T-helper 17 cell (primary cell): ENCODE measurements at regions not wholly inside any gene's neighbourhood (a gene's known extent, or its start where the extent isn't known, plus 50 kb on each side); places are given as distances from the start of the nearest gene placed in this dataset.

ENCODE experiments used
- ATAC-seq: fragments of 150-1000 bp; cut with Tn5 transposase; 2 replicates; pipeline ENCODE4 v1.10.0; 2021; ENCODE audit warnings: mild to moderate bottlenecking, moderate library complexity
- DNase-seq, 3 donors: peaks; one replicate each; pipeline versions ENCODE4 v3.0.0 to v3.0.0-alpha.2; 2020 to 2021
- H3K9me3 ChIP-seq: one replicate; pipeline ENCODE4 v1.7.0; 2013; ENCODE audit warnings: low read length, mild to moderate bottlenecking; ENCODE audit not compliant: control insufficient read depth, poor library complexity, severe bottlenecking
- H3K27ac Mint-ChIP-seq: one replicate; pipeline ENCODE4 v1.8.0; 2022; ENCODE audit warnings: mild to moderate bottlenecking, moderate library complexity, mixed read lengths
- H3K27me3 Mint-ChIP-seq: one replicate; pipeline ENCODE4 v1.8.0; 2022; ENCODE audit warnings: mixed read lengths
- H3K36me3 Mint-ChIP-seq: one replicate; pipeline ENCODE4 v1.8.0; 2022; ENCODE audit warnings: low read depth, mixed read lengths
- H3K4me1 Mint-ChIP-seq: one replicate; pipeline ENCODE4 v1.8.0; 2022; ENCODE audit warnings: mild to moderate bottlenecking, mixed read lengths
- H3K4me3 Mint-ChIP-seq: one replicate; pipeline ENCODE4 v1.8.0; 2022; ENCODE audit warnings: mild to moderate bottlenecking, moderate library complexity, mixed read lengths

- H3K9me3 ChIP-seq: no peaks in the 10 kb centered on the region
- DNase-seq (no peak), ATAC-seq (no peak)
- Mint-ChIP-seq H3K27me3 (peaks cover 60% of the 10 kb centered on the region), H3K4me3 (peak overlapping the region; percentile 81), H3K27ac (no peak overlapping the region), H3K36me3 (no peaks in the 10 kb centered on the region), H3K4me1 (no peaks in the 10 kb centered on the region)
These were observed 276.9 kb upstream of the NEBL start for GRCh38 chr10:21173802-21174714.

GRCh38 chr10:21172930-21173801 lies 276.1 kb upstream of the NEBL start:
- Mint-ChIP-seq H3K4me3 (no peak overlapping the region), H3K27me3 (peaks cover 55% of the 10 kb centered on the region), H3K27ac (no peak overlapping the region), H3K4me1 (no peaks in the 10 kb centered on the region), H3K36me3 (no peaks in the 10 kb centered on the region)
- DNase-seq (no peak), ATAC-seq (no peak)
- no peaks in the 10 kb centered on the region for H3K9me3 ChIP-seq

- Mint-ChIP-seq H3K27ac (no peak overlapping the region), H3K27me3 (peaks cover 49% of the 10 kb centered on the region)
- ATAC-seq: no peak
These were observed 275.4 kb upstream of the NEBL start for GRCh38 chr10:21172542-21172929.

GRCh38 chr10:21171936-21172541 lies 274.9 kb upstream of the NEBL start:
- H3K36me3 Mint-ChIP-seq: no peaks in the 10 kb centered on the region
- no peak overlapping the region for H3K27ac Mint-ChIP-seq
- no peak for DNase-seq
- H3K9me3 ChIP-seq: no peaks in the 10 kb centered on the region
- no peak for ATAC-seq
- H3K4me3 Mint-ChIP-seq: no peak overlapping the region
- H3K27me3 Mint-ChIP-seq: peaks cover 48% of the 10 kb centered on the region
- no peaks in the 10 kb centered on the region for H3K4me1 Mint-ChIP-seq

More at GRCh38 chr10:21172542-21172929, 275.4 kb upstream of the NEBL start:
- no peaks in the 10 kb centered on the region for H3K9me3 ChIP-seq
- Mint-ChIP-seq H3K36me3 (no peaks in the 10 kb centered on the region), H3K4me3 (no peak overlapping the region), H3K4me1 (no peaks in the 10 kb centered on the region)
- DNase-seq: no peak

GRCh38 chr10:21171197-21171935 lies 274.3 kb upstream of the NEBL start:
- Mint-ChIP-seq H3K4me1 (no peaks in the 10 kb centered on the region), H3K27ac (no peak overlapping the region), H3K4me3 (no peak overlapping the region), H3K36me3 (no peaks in the 10 kb centered on the region), H3K27me3 (peaks cover 48% of the 10 kb centered on the region)
- DNase-seq (no peak), ATAC-seq (no peak)
- H3K9me3 ChIP-seq: no peaks in the 10 kb centered on the region

GRCh38 chr10:21170216-21170615 lies 273.1 kb upstream of the NEBL start:
- ATAC-seq (no peak), DNase-seq (no peak)
- H3K4me3 Mint-ChIP-seq: no peak overlapping the region
- H3K9me3 ChIP-seq: no peaks in the 10 kb centered on the region
- H3K36me3 Mint-ChIP-seq: no peaks in the 10 kb centered on the region
- H3K4me1 Mint-ChIP-seq: no peaks in the 10 kb centered on the region
- no peak overlapping the region for H3K27ac Mint-ChIP-seq
- H3K27me3 Mint-ChIP-seq: peaks cover 42% of the 10 kb centered on the region

- Mint-ChIP-seq H3K27ac (no peak overlapping the region), H3K36me3 (no peaks in the 10 kb centered on the region), H3K4me1 (no peaks in the 10 kb centered on the region), H3K4me3 (no peak overlapping the region), H3K27me3 (peaks cover 34% of the 10 kb centered on the region)
- DNase-seq (no peak), ATAC-seq (no peak)
- H3K9me3 ChIP-seq: no peaks in the 10 kb centered on the region
These were observed 272.2 kb upstream of the NEBL start for GRCh38 chr10:21169271-21169670.

- DNase-seq (no peak), ATAC-seq (no peak)
- H3K27me3 Mint-ChIP-seq: peaks cover 34% of the 10 kb centered on the region
- H3K36me3 Mint-ChIP-seq: no peaks in the 10 kb centered on the region
- H3K4me1 Mint-ChIP-seq: no peaks in the 10 kb centered on the region
- H3K4me3 Mint-ChIP-seq: no peak overlapping the region
- H3K27ac Mint-ChIP-seq: no peak overlapping the region
- H3K9me3 ChIP-seq: no peaks in the 10 kb centered on the region
These were observed 270.3 kb upstream of the NEBL start for GRCh38 chr10:21167288-21168010.

GRCh38 chr10:21166557-21167287 lies 269.6 kb upstream of the NEBL start:
- H3K4me3 Mint-ChIP-seq: no peak overlapping the region

GRCh38 chr10:21165489-21165888 lies 268.4 kb upstream of the NEBL start:
- Mint-ChIP-seq H3K4me1 (no peaks in the 10 kb centered on the region), H3K27ac (no peak overlapping the region), H3K4me3 (no peak overlapping the region), H3K36me3 (no peaks in the 10 kb centered on the region), H3K27me3 (peaks cover 15% of the 10 kb centered on the region)
- DNase-seq (no peak), ATAC-seq (no peak)
- no peaks in the 10 kb centered on the region for H3K9me3 ChIP-seq

More at GRCh38 chr10:21166557-21167287, 269.6 kb upstream of the NEBL start:
- no peaks in the 10 kb centered on the region for H3K9me3 ChIP-seq
- H3K36me3 Mint-ChIP-seq: no peaks in the 10 kb centered on the region
- H3K27me3 Mint-ChIP-seq: peaks cover 27% of the 10 kb centered on the region
- H3K4me1 Mint-ChIP-seq: no peaks in the 10 kb centered on the region
- no peak overlapping the region for H3K27ac Mint-ChIP-seq
- DNase-seq (no peak), ATAC-seq (no peak)

GRCh38 chr10:21164687-21165086 lies 267.6 kb upstream of the NEBL start:
- H3K4me1 Mint-ChIP-seq: no peaks in the 10 kb centered on the region
- peaks cover 8% of the 10 kb centered on the region for H3K27me3 Mint-ChIP-seq
- no peak overlapping the region for H3K4me3 Mint-ChIP-seq
- no peaks in the 10 kb centered on the region for H3K36me3 Mint-ChIP-seq
- no peak overlapping the region for H3K27ac Mint-ChIP-seq
- H3K9me3 ChIP-seq: no peaks in the 10 kb centered on the region
- no peak for DNase-seq
- no peak for ATAC-seq

GRCh38 chr10:21162948-21163347 lies 265.8 kb upstream of the NEBL start:
- H3K4me1 Mint-ChIP-seq: no peaks in the 10 kb centered on the region
- H3K9me3 ChIP-seq: no peaks in the 10 kb centered on the region
- DNase-seq (no peak), ATAC-seq (no peak)
- H3K4me3 Mint-ChIP-seq: no peak overlapping the region
- H3K27ac Mint-ChIP-seq: no peak overlapping the region
- peaks cover 15% of the 10 kb centered on the region for H3K27me3 Mint-ChIP-seq
- no peaks in the 10 kb centered on the region for H3K36me3 Mint-ChIP-seq
